ENCODE measurements at regions not wholly inside any gene's neighbourhood (a gene's known extent, or its start where the extent isn't known, plus 50 kb on each side); places are given as distances from the start of the nearest gene placed in this dataset.

DNA sequence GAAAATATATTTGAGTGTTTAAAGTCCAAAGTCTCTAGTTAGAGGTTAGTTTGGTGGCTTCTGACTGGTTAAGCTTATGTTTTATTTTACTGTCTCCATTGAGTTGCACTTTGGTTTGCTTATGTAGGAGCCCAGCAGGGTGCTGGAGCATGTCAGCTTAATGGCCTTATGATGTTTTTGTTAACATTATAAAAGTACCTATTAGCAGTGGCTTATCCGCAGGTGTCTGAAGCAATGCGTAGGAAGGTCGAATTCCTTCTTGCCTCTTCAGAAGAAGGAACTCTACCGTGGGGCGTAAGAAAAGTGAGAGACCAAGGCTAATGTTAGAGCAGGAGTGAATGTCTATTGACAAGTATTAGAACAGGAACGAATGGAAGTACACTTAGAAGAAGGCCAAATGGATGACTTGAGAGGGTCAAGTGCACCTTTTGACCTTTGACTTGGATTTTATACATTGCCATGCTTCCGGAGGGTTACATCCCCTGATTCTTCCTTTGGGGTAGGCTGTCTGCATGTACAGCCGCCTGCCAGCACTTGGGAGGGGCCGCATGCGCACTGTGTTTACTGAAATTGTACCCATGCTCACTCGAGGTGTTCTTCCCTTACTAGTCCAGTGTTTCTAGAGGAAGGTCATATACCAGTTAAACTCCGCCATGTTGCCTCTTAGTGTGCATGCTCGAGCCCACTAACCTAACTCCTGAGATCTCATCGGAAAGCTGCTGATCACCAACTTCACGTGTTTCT is 793.9 kb upstream of the PCDH9 start:
- no peak overlapping the region for H3K4me3 Mint-ChIP-seq
- H3K36me3 Mint-ChIP-seq (ENCODE audit: low read depth), result no peaks in the 10 kb centered on the region
- no peak overlapping the region for H3K27ac Mint-ChIP-seq
- no peaks in the 10 kb centered on the region for H3K27me3 Mint-ChIP-seq (ENCODE audit: insufficient read depth)
- TF ChIP-seq, protein P1, sequence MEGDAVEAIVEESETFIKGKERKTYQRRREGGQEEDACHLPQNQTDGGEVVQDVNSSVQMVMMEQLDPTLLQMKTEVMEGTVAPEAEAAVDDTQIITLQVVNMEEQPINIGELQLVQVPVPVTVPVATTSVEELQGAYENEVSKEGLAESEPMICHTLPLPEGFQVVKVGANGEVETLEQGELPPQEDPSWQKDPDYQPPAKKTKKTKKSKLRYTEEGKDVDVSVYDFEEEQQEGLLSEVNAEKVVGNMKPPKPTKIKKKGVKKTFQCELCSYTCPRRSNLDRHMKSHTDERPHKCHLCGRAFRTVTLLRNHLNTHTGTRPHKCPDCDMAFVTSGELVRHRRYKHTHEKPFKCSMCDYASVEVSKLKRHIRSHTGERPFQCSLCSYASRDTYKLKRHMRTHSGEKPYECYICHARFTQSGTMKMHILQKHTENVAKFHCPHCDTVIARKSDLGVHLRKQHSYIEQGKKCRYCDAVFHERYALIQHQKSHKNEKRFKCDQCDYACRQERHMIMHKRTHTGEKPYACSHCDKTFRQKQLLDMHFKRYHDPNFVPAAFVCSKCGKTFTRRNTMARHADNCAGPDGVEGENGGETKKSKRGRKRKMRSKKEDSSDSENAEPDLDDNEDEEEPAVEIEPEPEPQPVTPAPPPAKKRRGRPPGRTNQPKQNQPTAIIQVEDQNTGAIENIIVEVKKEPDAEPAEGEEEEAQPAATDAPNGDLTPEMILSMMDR (IDR thresholded peaks at IDR 0.05), result no peak
- H3K4me1 Mint-ChIP-seq (ENCODE audit: low read depth), result no peaks in the 10 kb centered on the region
- no peak for DNase-seq
- peaks cover 31% of the 10 kb centered on the region for H3K9me3 Mint-ChIP-seq

DNA sequence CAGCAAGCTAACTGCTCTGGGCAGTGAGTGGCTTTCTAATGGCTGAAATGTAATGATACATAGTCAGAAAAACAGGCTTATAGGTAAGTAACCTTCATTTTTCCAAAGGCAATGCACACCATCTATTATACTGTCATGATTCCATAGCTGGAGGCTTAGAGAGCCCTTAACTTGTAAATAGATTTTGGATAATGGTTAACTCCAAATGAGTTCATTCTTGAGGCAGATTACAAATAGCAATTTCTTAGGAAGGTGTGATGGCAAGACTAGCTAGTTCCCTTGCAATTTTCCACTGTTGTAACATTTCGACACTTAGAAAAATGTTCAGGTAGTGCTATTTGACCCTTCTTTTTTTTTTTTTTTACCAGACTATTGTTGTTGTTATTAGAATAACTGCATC is 789.8 kb upstream of the PCDH9 start:
- TF ChIP-seq, protein P1 (IDR thresholded peaks at IDR 0.05), result no peak
- H3K36me3 Mint-ChIP-seq (ENCODE audit: low read depth), result no peaks in the 10 kb centered on the region
- no peak overlapping the region for H3K4me3 Mint-ChIP-seq
- H3K9me3 Mint-ChIP-seq, result peaks cover 34% of the 10 kb centered on the region
- no peak for DNase-seq
- no peaks in the 10 kb centered on the region for H3K27me3 Mint-ChIP-seq (ENCODE audit: insufficient read depth)
- no peak overlapping the region for H3K27ac Mint-ChIP-seq
- no peaks in the 10 kb centered on the region for H3K4me1 Mint-ChIP-seq (ENCODE audit: low read depth)

DNA sequence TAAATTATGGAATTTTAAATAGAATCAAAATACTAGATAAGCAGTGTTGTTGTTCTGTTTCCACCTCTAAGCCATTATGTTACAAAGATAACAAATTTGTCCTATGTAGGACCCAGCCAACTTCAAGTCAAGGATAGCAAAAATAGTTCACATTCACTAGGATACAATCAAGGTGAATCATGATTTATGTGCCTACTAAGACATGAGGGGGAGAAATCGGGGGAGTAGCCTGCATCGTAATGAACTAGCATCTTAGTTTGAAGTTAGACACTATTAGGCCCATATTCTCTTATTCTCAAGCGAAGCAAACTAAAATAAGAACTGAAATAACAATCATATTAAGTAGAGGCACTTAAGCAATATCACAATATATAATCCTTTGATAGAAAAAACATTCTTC is 779.4 kb upstream of the PCDH9 start:
- no peak for DNase-seq
- H3K4me3 Mint-ChIP-seq, result no peak overlapping the region
- no peak overlapping the region for H3K27ac Mint-ChIP-seq
- TF ChIP-seq, protein P1 (IDR thresholded peaks at IDR 0.05), result no peak
- H3K36me3 Mint-ChIP-seq (ENCODE audit: low read depth), result no peaks in the 10 kb centered on the region
- H3K9me3 Mint-ChIP-seq, result peaks cover 35% of the 10 kb centered on the region
- H3K4me1 Mint-ChIP-seq (ENCODE audit: low read depth), result no peaks in the 10 kb centered on the region
- no peaks in the 10 kb centered on the region; the same call in 1 of the 2 replicates for H3K27me3 Mint-ChIP-seq (ENCODE audit: insufficient read depth)

DNA sequence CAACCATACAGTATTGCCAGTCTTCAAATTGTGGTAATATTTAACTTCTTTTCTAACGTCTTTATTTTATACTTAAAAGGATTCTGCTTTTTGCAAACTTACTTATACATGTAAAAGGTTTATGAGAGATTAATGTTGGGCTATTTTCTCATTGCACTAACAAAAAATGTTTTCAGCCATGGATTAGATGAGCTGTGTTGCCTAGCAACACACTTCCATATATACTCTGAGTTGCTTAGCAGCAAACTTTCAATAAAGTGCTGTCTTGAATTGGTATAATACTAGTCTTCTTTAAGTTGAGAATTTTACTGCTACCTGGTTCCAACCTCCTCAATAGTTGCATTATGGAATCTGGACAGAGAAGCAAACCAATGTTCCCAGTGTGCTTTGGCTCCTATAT is 777.4 kb upstream of the PCDH9 start:
- Mint-ChIP-seq H3K27ac (no peak overlapping the region), H3K36me3 (ENCODE audit: low read depth) (no peaks in the 10 kb centered on the region), H3K4me3 (no peak overlapping the region), H3K27me3 (ENCODE audit: insufficient read depth) (no peaks in the 10 kb centered on the region; the same call in 1 of the 2 replicates), H3K4me1 (ENCODE audit: low read depth) (no peaks in the 10 kb centered on the region), H3K9me3 (peaks cover 40% of the 10 kb centered on the region)
- TF ChIP-seq, protein P1 (IDR thresholded peaks at IDR 0.05), result no peak
- DNase-seq, result no peak

DNA sequence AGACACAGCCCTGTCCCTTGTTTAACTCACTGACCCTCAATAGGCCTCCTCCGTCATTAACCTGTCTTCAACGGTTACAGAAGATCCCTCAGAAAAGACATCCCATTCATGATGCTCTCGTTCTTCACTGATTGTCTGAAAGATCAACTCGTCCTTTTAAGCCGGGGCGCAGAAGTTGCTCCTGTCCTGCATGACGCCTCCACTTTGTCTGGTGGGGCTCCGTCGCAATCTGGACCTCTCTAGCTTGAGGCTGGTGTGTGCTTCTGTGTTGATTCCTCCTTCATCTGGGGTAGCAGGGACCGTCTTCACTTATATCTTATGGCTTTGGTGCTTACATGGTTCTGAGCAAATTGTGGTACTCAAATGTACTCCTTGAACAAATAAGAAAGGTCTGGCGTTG is 766.0 kb upstream of the PCDH9 start:
- no peaks in the 10 kb centered on the region for H3K36me3 Mint-ChIP-seq (ENCODE audit: low read depth)
- H3K27ac Mint-ChIP-seq, result no peak overlapping the region
- H3K27me3 Mint-ChIP-seq (ENCODE audit: insufficient read depth), result no peaks in the 10 kb centered on the region
- TF ChIP-seq, protein P1 (IDR thresholded peaks at IDR 0.05), result no peak
- H3K9me3 Mint-ChIP-seq, result peaks cover 11% of the 10 kb centered on the region
- H3K4me3 Mint-ChIP-seq, result no peak overlapping the region
- no peak for DNase-seq
- H3K4me1 Mint-ChIP-seq (ENCODE audit: low read depth), result no peaks in the 10 kb centered on the region
